ENCODE measurements at regions not wholly inside any gene's neighbourhood (a gene's known extent, or its start where the extent isn't known, plus 50 kb on each side); places are given as distances from the start of the nearest gene placed in this dataset.
A peak's percentile ranks its signal among the peaks of the same experiment; 100 is the strongest.

GRCh38 chr3:104886220-104886995 lies 480.3 kb upstream of the ALCAM start:
- H3K27ac Mint-ChIP-seq = peak overlapping the region in 1 of 3 experiments; percentile 18; a peak in 1 of 7 replicates
- no peaks in the 10 kb centered on the region for H3K23me2 ChIP-seq (ENCODE audit: insufficient read length, low read depth, low read length, poor library complexity, severe bottlenecking)
- H3K79me1 ChIP-seq (ENCODE audit: insufficient read depth, low read depth, low read length, poor library complexity, severe bottlenecking) = no peaks in the 10 kb centered on the region
- H4K8ac ChIP-seq (replicated peaks; ENCODE audit: insufficient read length, low read depth, low read length) = no peak overlapping the region
- H3K36me3 Mint-ChIP-seq (ENCODE audit: insufficient read depth in 1 of 3, low read depth in 3 of 3) = no peaks in the 10 kb centered on the region; a peak in 3 of 7 replicates
- H3K9ac ChIP-seq (ENCODE audit: extremely low read depth, insufficient read length, low read length) = no peak overlapping the region
- TF ChIP-seq CTCF (conservative IDR thresholded peaks at IDR 0.05) = no peak
- H3K9me3 Mint-ChIP-seq = no peaks in the 10 kb centered on the region; a peak in 1 of 5 replicates
- no CpG with 5 or more reads among the region's 4 CpGs for WGBS (ENCODE audit: extremely low coverage, insufficient read length, low lambda C conversion rate)
- no peaks in the 10 kb centered on the region for H3K27me3 ChIP-seq (ENCODE audit: insufficient read depth, low read length)
- H3T11ph ChIP-seq (ENCODE audit: low read length) = no peak overlapping the region
- no peak overlapping the region for H3K4me2 ChIP-seq (ENCODE audit: insufficient read depth, insufficient read length, low read length)
- no peak overlapping the region for H2BK5ac ChIP-seq (ENCODE audit: insufficient read length, low read length)
- H4K5ac ChIP-seq (ENCODE audit: insufficient read length, low read depth, low read length) = no peak overlapping the region
- H2BK20ac ChIP-seq (ENCODE audit: low read depth, low read length, poor library complexity, severe bottlenecking) = no peak overlapping the region
- H3K4me1 ChIP-seq (ENCODE audit: insufficient read depth, low read length) = peaks cover 6% of the 10 kb centered on the region
- H4K20me1 ChIP-seq (ENCODE audit: control insufficient read depth, insufficient read depth, insufficient read length) = no peaks in the 10 kb centered on the region
- H2BK120ac ChIP-seq (ENCODE audit: low read depth, low read length, poor library complexity, severe bottlenecking) = no peak overlapping the region
- DNase-seq = no peak
- no peak overlapping the region for H2BK12ac ChIP-seq (ENCODE audit: insufficient read length, low read depth, low read length)
- no peak overlapping the region for H3K4ac ChIP-seq (ENCODE audit: low read depth, low read length)
- no peaks in the 10 kb centered on the region for H3K9me3 ChIP-seq (ENCODE audit: control insufficient read depth, low read depth, low read length)
- H3K27ac ChIP-seq (ENCODE audit: insufficient read length, low read depth, low read length) = no peak overlapping the region
- no peak overlapping the region for H2AFZ ChIP-seq (ENCODE audit: low read length)
- no peaks in the 10 kb centered on the region for H3K79me2 ChIP-seq (ENCODE audit: insufficient read depth, low read length)
- H3K27me3 Mint-ChIP-seq (ENCODE audit: low read depth) = no peaks in the 10 kb centered on the region
- no peak overlapping the region for H3K23ac ChIP-seq (ENCODE audit: insufficient read length, low read depth, low read length)
- no peak overlapping the region for H3K14ac ChIP-seq (ENCODE audit: insufficient read depth, low read length)
- H2BK15ac ChIP-seq (ENCODE audit: low read depth, low read length) = no peak overlapping the region
- peaks cover 9 to 19% of the 10 kb centered on the region in 2 experiments for H3K4me1 Mint-ChIP-seq
- no peak overlapping the region for H3K4me3 Mint-ChIP-seq
- no peak overlapping the region for H3K18ac ChIP-seq (ENCODE audit: insufficient read length, low read depth, low read length)
- H2AK5ac ChIP-seq (ENCODE audit: insufficient read length, low read length) = no peak overlapping the region
- no peak overlapping the region for H3K56ac ChIP-seq (ENCODE audit: insufficient read length, low read depth, low read length)
- no peak overlapping the region for H4K91ac ChIP-seq (ENCODE audit: insufficient read length, low read depth, low read length)
